ENCODE measurements at regions not wholly inside any gene's neighbourhood (a gene's known extent, or its start where the extent isn't known, plus 50 kb on each side); places are given as distances from the start of the nearest gene placed in this dataset.

GRCh38 chr11:121958323-121958970, 157.6 kb downstream of the BLID start:
- H3K36me3 ChIP-seq (ENCODE audit: control insufficient read depth, insufficient read depth, low read length), result no peaks in the 10 kb centered on the region
- H3K4me1 ChIP-seq (ENCODE audit: control insufficient read depth, insufficient read depth, low read length), result no peaks in the 10 kb centered on the region
- no peaks in the 10 kb centered on the region for H3K27me3 ChIP-seq (ENCODE audit: control insufficient read depth, insufficient read depth, low read length, poor library complexity, severe bottlenecking)
- 91 to 97% methylated on average over 3 of the region's 3 CpGs for WGBS, 2 experiments
- no peaks in the 10 kb centered on the region for H3K9me3 ChIP-seq (ENCODE audit: control insufficient read depth, low read length)
- H3K27ac ChIP-seq (ENCODE audit: insufficient read depth, low read depth, low read length, poor library complexity, severe bottlenecking), result no peak overlapping the region
- H3K4me3 ChIP-seq (ENCODE audit: insufficient read depth, low read depth, low read length), result no peak overlapping the region

- no peaks in the 10 kb centered on the region for H3K36me3 ChIP-seq (ENCODE audit: control insufficient read depth, insufficient read depth, low read length)
- H3K4me3 ChIP-seq (ENCODE audit: insufficient read depth, low read depth, low read length), result no peak overlapping the region
- H3K4me1 ChIP-seq (ENCODE audit: control insufficient read depth, insufficient read depth, low read length), result no peaks in the 10 kb centered on the region
- H3K27me3 ChIP-seq (ENCODE audit: control insufficient read depth, insufficient read depth, low read length, poor library complexity, severe bottlenecking), result no peaks in the 10 kb centered on the region
- H3K27ac ChIP-seq (ENCODE audit: insufficient read depth, low read depth, low read length, poor library complexity, severe bottlenecking), result no peak overlapping the region
- no peaks in the 10 kb centered on the region for H3K9me3 ChIP-seq (ENCODE audit: control insufficient read depth, low read length)
- 94 to 99% methylated on average over 2 of the region's 2 CpGs for WGBS, 2 experiments
Measured at GRCh38 chr11:121953122-121953521, 162.9 kb downstream of the BLID start.

GRCh38 chr11:121950160-121950559, 165.9 kb downstream of the BLID start:
- Histone ChIP-seq H3K27ac (ENCODE audit: insufficient read depth, low read depth, low read length, poor library complexity, severe bottlenecking) (no peak overlapping the region), H3K4me3 (ENCODE audit: insufficient read depth, low read depth, low read length) (no peak overlapping the region), H3K9me3 (ENCODE audit: control insufficient read depth, low read length) (no peaks in the 10 kb centered on the region), H3K36me3 (ENCODE audit: control insufficient read depth, insufficient read depth, low read length) (no peaks in the 10 kb centered on the region), H3K4me1 (ENCODE audit: control insufficient read depth, insufficient read depth, low read length) (no peaks in the 10 kb centered on the region), H3K27me3 (ENCODE audit: control insufficient read depth, insufficient read depth, low read length, poor library complexity, severe bottlenecking) (no peaks in the 10 kb centered on the region)
- WGBS, 2 experiments, result 90 to 96% methylated on average over 3 of the region's 3 CpGs

- WGBS, 2 experiments, result 89 to 91% methylated on average over 2 to 3 of the region's 3 CpGs
Measured at GRCh38 chr11:121946514-121946913, 169.5 kb downstream of the BLID start.

GRCh38 chr11:121944556-121945230, 171.3 kb downstream of the BLID start:
- H3K27ac ChIP-seq (ENCODE audit: insufficient read depth, low read depth, low read length, poor library complexity, severe bottlenecking), result no peak overlapping the region
- 21 to 23% methylated on average over 4 of the region's 4 CpGs for WGBS, 2 experiments
- H3K4me3 ChIP-seq (ENCODE audit: insufficient read depth, low read depth, low read length), result no peak overlapping the region
- H3K4me1 ChIP-seq (ENCODE audit: control insufficient read depth, insufficient read depth, low read length), result no peaks in the 10 kb centered on the region
- H3K36me3 ChIP-seq (ENCODE audit: control insufficient read depth, insufficient read depth, low read length), result no peaks in the 10 kb centered on the region
- no peaks in the 10 kb centered on the region for H3K27me3 ChIP-seq (ENCODE audit: control insufficient read depth, insufficient read depth, low read length, poor library complexity, severe bottlenecking)
- no peaks in the 10 kb centered on the region for H3K9me3 ChIP-seq (ENCODE audit: control insufficient read depth, low read length)

More at GRCh38 chr11:121946514-121946913, 169.5 kb downstream of the BLID start:
- Histone ChIP-seq H3K4me3 (ENCODE audit: insufficient read depth, low read depth, low read length) (no peak overlapping the region), H3K36me3 (ENCODE audit: control insufficient read depth, insufficient read depth, low read length) (no peaks in the 10 kb centered on the region), H3K27me3 (ENCODE audit: control insufficient read depth, insufficient read depth, low read length, poor library complexity, severe bottlenecking) (no peaks in the 10 kb centered on the region), H3K4me1 (ENCODE audit: control insufficient read depth, insufficient read depth, low read length) (no peaks in the 10 kb centered on the region), H3K27ac (ENCODE audit: insufficient read depth, low read depth, low read length, poor library complexity, severe bottlenecking) (no peak overlapping the region), H3K9me3 (ENCODE audit: control insufficient read depth, low read length) (no peaks in the 10 kb centered on the region)

- H3K36me3 ChIP-seq (ENCODE audit: control insufficient read depth, insufficient read depth, low read length), result no peaks in the 10 kb centered on the region
- H3K27ac ChIP-seq (ENCODE audit: insufficient read depth, low read depth, low read length, poor library complexity, severe bottlenecking), result no peak overlapping the region
- H3K27me3 ChIP-seq (ENCODE audit: control insufficient read depth, insufficient read depth, low read length, poor library complexity, severe bottlenecking), result no peaks in the 10 kb centered on the region
- 75 to 84% methylated on average over 2 of the region's 2 CpGs for WGBS, 2 experiments
- H3K4me3 ChIP-seq (ENCODE audit: insufficient read depth, low read depth, low read length), result no peak overlapping the region
- no peaks in the 10 kb centered on the region for H3K4me1 ChIP-seq (ENCODE audit: control insufficient read depth, insufficient read depth, low read length)
- no peaks in the 10 kb centered on the region for H3K9me3 ChIP-seq (ENCODE audit: control insufficient read depth, low read length)
Measured at GRCh38 chr11:121938076-121938475, 177.9 kb downstream of the BLID start.

GRCh38 chr11:121936781-121937447, 179.1 kb downstream of the BLID start:
- no peak overlapping the region for H3K27ac ChIP-seq (ENCODE audit: insufficient read depth, low read depth, low read length, poor library complexity, severe bottlenecking)
- 76 to 93% methylated on average over 4 to 5 of the region's 5 CpGs for WGBS, 2 experiments
- H3K4me3 ChIP-seq (ENCODE audit: insufficient read depth, low read depth, low read length), result no peak overlapping the region
- H3K4me1 ChIP-seq (ENCODE audit: control insufficient read depth, insufficient read depth, low read length), result no peaks in the 10 kb centered on the region
- no peaks in the 10 kb centered on the region for H3K27me3 ChIP-seq (ENCODE audit: control insufficient read depth, insufficient read depth, low read length, poor library complexity, severe bottlenecking)
- H3K9me3 ChIP-seq (ENCODE audit: control insufficient read depth, low read length), result no peaks in the 10 kb centered on the region
- H3K36me3 ChIP-seq (ENCODE audit: control insufficient read depth, insufficient read depth, low read length), result no peaks in the 10 kb centered on the region

- H3K4me1 ChIP-seq (ENCODE audit: control insufficient read depth, insufficient read depth, low read length), result no peaks in the 10 kb centered on the region
- H3K4me3 ChIP-seq (ENCODE audit: insufficient read depth, low read depth, low read length), result no peak overlapping the region
- no peaks in the 10 kb centered on the region for H3K36me3 ChIP-seq (ENCODE audit: control insufficient read depth, insufficient read depth, low read length)
- no peaks in the 10 kb centered on the region for H3K27me3 ChIP-seq (ENCODE audit: control insufficient read depth, insufficient read depth, low read length, poor library complexity, severe bottlenecking)
- WGBS, 2 experiments, result 95 to 100% methylated on average over 1 of the region's 1 CpG
- H3K27ac ChIP-seq (ENCODE audit: insufficient read depth, low read depth, low read length, poor library complexity, severe bottlenecking), result no peak overlapping the region
- H3K9me3 ChIP-seq (ENCODE audit: control insufficient read depth, low read length), result no peaks in the 10 kb centered on the region
Measured at GRCh38 chr11:121936370-121936769, 179.6 kb downstream of the BLID start.

- Histone ChIP-seq H3K36me3 (ENCODE audit: control insufficient read depth, insufficient read depth, low read length) (no peaks in the 10 kb centered on the region), H3K4me3 (ENCODE audit: insufficient read depth, low read depth, low read length) (no peak overlapping the region), H3K27me3 (ENCODE audit: control insufficient read depth, insufficient read depth, low read length, poor library complexity, severe bottlenecking) (peaks cover 13% of the 10 kb centered on the region), H3K27ac (ENCODE audit: insufficient read depth, low read depth, low read length, poor library complexity, severe bottlenecking) (no peak overlapping the region), H3K4me1 (ENCODE audit: control insufficient read depth, insufficient read depth, low read length) (peaks cover 17% of the 10 kb centered on the region), H3K9me3 (ENCODE audit: control insufficient read depth, low read length) (no peaks in the 10 kb centered on the region)
- 91 to 98% methylated on average over 2 of the region's 2 CpGs for WGBS, 2 experiments
Measured at GRCh38 chr11:121933694-121934093, 182.3 kb downstream of the BLID start.

- no peaks in the 10 kb centered on the region for H3K9me3 ChIP-seq (ENCODE audit: control insufficient read depth, low read length)
- H3K4me3 ChIP-seq (ENCODE audit: insufficient read depth, low read depth, low read length), result no peak overlapping the region
- H3K4me1 ChIP-seq (ENCODE audit: control insufficient read depth, insufficient read depth, low read length), result peaks cover 21% of the 10 kb centered on the region
- 86 to 89% methylated on average over 8 of the region's 8 CpGs for WGBS, 2 experiments
- no peak overlapping the region for H3K27ac ChIP-seq (ENCODE audit: insufficient read depth, low read depth, low read length, poor library complexity, severe bottlenecking)
- no peaks in the 10 kb centered on the region for H3K36me3 ChIP-seq (ENCODE audit: control insufficient read depth, insufficient read depth, low read length)
- peaks cover 13% of the 10 kb centered on the region for H3K27me3 ChIP-seq (ENCODE audit: control insufficient read depth, insufficient read depth, low read length, poor library complexity, severe bottlenecking)
Measured at GRCh38 chr11:121933294-121933693, 182.7 kb downstream of the BLID start.
